IPS DF 6.9 (cell line): ENCODE measurements at regions not wholly inside any gene's neighbourhood (a gene's known extent, or its start where the extent isn't known, plus 50 kb on each side); places are given as distances from the start of the nearest gene placed in this dataset.

ENCODE experiments used
- DNase-seq: peaks from one replicate; pipeline ENCODE4 v3.0.0-alpha.2; 2013; ENCODE audit warnings: low read depth, low spot score
- H3K27ac ChIP-seq: one replicate; pipeline ENCODE4 v1.5.1; 2013; ENCODE audit warnings: low read length, control low read depth
- H3K27me3 ChIP-seq: 2 replicates; pipeline ENCODE4 v1.6.1; 2013; ENCODE audit warnings: mild to moderate bottlenecking, low read length; ENCODE audit not compliant: control insufficient read depth, insufficient read depth
- H3K36me3 ChIP-seq: 2 replicates; pipeline ENCODE4 v1.6.1; 2013; ENCODE audit warnings: low read length; ENCODE audit not compliant: control insufficient read depth, insufficient read depth
- H3K4me1 ChIP-seq: 2 replicates; pipeline ENCODE4 v1.6.1; 2013; ENCODE audit warnings: low read length; ENCODE audit not compliant: control insufficient read depth, insufficient read depth
- H3K4me3 ChIP-seq: 2 replicates; pipeline ENCODE4 v1.5.1; 2013; ENCODE audit warnings: mild to moderate bottlenecking, low read length
- H3K9me3 ChIP-seq: 2 replicates; pipeline ENCODE4 v1.6.1; 2013; ENCODE audit warnings: low read length, inconsistent platforms; ENCODE audit not compliant: control insufficient read depth, insufficient read depth
- WGBS: extraction: QIAGEN DNeasy Blood & Tissue Kit; methylation state at CpG from one replicate; pipeline ENCODE4 v1.1.7; 2013; ENCODE audit warnings: mixed read lengths, missing lambda C conversion rate; ENCODE audit not compliant: insufficient read length, insufficient coverage; 5-methylcytosine and 5-hydroxymethylcytosine counted together

DNA sequence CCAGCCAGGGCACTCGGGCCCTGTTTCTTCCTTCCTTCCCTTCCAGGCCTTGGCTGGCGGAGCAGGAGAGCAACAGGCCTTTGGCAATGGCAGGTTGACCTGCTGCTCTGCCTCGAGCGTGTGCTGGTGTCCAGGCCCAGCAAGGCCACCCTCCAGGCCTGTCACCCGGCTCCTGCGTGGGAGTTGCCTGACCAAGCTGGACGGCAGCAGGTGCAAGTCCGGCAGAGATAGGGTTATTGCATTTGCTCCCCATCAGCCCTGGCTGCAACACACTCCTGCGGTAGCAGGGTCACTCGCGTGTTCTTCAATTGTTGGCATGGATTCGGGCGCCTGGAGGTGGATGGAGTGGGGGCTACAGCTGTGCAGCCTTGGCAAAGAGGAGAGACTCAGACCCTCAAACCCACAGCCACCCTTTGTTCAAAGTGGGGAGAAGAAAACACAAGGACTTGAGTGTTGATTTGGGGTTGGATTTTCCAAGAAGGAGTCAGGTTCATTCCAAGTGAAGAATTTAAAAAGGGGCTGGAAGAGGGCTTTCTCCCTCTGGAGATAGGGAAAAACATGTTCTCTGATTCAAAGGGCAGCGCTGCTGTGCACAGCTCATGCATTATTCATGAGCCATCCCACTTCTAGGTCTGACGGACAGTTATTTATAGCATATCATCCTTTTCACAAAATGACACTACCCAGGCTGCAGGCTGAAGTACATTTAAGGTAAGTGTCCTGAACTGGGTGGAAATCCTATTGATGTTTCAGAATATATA lies 64.2 kb upstream of the PITRM1 start:
- Histone ChIP-seq H3K4me3 (no peak overlapping the region; the same call in 1 of the 2 replicates), H3K36me3 (no peaks in the 10 kb centered on the region), H3K4me1 (no peaks in the 10 kb centered on the region), H3K27me3 (no peaks in the 10 kb centered on the region), H3K27ac (no peak overlapping the region), H3K9me3 (no peaks in the 10 kb centered on the region)
- DNase-seq: no peak
- no CpG with 5 or more reads among the region's 15 CpGs for WGBS

DNA sequence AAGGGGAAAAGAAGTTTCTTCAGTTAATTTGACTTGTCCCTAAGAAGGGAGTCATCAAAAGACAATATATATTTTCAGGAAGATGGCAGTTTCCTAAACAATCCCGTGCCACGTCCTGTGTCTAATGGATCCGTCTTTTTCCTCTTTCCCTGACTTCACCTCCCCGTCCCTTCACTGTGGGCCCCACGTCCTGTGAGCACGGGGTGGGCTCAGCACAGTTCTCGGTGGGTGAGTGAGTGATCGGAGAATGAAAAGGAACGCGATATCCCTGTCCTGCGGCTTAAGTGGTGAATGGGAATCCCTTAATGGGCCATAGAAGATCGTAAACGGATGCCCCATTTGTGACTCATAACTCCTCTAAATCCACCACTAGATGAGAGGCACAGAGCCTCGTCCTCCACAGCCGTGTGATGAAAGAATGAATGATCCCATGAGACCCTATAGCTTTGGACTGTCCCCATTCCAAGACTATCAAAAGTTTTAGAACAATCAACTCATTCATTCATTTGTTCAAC lies 63.5 kb upstream of the PITRM1 start:
- Histone ChIP-seq H3K27me3 (no peaks in the 10 kb centered on the region), H3K4me3 (no peak overlapping the region), H3K36me3 (no peaks in the 10 kb centered on the region), H3K9me3 (no peaks in the 10 kb centered on the region), H3K27ac (no peak overlapping the region), H3K4me1 (no peaks in the 10 kb centered on the region)
- WGBS: no CpG with 5 or more reads among the region's 15 CpGs
- DNase-seq: no peak

DNA sequence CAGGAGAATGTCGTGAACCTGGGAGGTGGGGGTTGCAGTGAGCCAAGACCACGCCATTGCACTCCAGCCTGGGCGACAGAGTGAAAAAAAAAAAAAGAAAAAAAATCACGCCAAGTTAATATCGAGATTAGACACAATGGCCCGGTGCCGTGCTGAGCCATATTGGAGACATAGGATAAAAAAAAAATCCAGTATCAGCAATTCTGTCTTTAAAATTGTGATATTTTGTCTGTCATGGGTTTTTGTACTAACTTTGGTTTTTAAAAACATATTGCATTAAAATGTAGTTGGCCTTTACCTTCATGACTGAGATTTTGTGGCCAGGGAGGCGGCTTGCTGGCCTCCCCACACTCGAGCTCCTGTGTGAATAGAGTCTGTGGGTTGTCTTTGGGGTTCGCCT lies 62.8 kb upstream of the PITRM1 start:
- no CpG with 5 or more reads among the region's 10 CpGs for WGBS
- Histone ChIP-seq H3K27ac (no peak overlapping the region), H3K4me1 (no peaks in the 10 kb centered on the region), H3K27me3 (no peaks in the 10 kb centered on the region), H3K36me3 (no peaks in the 10 kb centered on the region), H3K4me3 (no peak overlapping the region), H3K9me3 (no peaks in the 10 kb centered on the region)
- no peak for DNase-seq

DNA sequence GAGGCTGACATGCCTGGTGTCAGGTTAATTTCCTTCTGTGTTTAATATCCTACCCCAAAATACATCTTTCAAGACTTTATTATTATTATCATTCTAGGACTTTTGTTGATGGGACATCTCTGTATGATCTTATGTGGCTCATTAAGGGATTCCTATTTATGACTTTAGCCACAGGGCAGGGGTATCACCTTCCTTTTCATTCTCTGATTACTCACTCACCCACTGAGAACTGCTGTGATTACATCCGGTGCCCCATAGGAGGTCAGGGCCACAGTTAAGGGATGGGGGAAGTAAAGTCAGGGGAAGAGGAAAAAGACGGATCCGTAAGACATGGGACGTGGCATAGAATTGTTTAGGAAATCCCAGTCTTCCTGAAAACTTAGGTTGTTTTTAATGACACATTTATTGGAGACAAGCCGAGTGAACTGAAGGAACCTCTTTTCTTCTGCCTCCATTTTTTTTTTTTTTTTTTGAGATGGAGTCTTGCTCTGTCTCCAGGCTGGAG lies 61.0 kb upstream of the PITRM1 start:
- H3K27ac ChIP-seq: no peak overlapping the region
- no peaks in the 10 kb centered on the region for H3K9me3 ChIP-seq
- H3K4me3 ChIP-seq: no peak overlapping the region
- H3K36me3 ChIP-seq: no peaks in the 10 kb centered on the region
- DNase-seq: no peak
- no CpG with 5 or more reads among the region's 5 CpGs for WGBS
- no peaks in the 10 kb centered on the region for H3K4me1 ChIP-seq
- H3K27me3 ChIP-seq: no peaks in the 10 kb centered on the region

DNA sequence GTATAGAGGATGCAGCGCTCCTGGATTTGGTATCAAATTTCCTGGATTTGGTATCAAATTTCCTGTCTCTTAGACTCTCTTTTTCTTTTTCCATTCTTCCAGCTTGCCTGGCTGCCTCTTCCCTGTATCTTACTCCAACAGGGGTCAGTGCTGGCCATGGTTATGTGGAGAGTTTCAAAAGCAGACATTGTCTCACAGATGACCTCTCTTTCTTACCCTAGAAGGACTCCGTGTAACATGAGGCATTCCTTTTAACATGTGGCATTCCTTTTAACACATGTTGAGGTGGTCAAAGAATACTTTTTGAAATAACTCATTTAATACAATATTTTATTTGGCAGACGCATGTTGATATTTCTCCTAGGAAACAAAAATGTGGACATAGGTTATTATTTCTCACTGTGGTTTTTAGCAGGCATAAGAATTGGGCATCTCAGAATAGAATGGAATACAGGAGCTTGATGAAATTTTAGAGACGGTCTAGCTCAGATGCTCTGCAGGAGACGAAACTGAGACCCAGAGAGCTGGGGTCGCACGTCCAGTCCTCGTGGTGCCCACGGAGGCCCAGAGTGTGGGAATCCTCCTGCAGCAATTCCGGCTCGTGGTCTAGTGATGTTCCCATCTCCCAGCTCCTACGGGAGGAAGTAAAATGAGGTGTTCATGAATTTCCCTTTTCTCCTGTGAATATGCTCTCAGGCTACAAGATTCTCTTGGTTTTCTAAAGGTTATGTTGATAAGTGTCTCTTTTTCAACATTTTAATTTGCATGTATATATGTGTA lies 59.6 kb upstream of the PITRM1 start:
- Histone ChIP-seq H3K4me3 (no peak overlapping the region), H3K36me3 (no peaks in the 10 kb centered on the region), H3K27ac (no peak overlapping the region), H3K9me3 (no peaks in the 10 kb centered on the region), H3K4me1 (no peaks in the 10 kb centered on the region), H3K27me3 (no peaks in the 10 kb centered on the region)
- WGBS: no CpG with 5 or more reads among the region's 12 CpGs
- no peak for DNase-seq

DNA sequence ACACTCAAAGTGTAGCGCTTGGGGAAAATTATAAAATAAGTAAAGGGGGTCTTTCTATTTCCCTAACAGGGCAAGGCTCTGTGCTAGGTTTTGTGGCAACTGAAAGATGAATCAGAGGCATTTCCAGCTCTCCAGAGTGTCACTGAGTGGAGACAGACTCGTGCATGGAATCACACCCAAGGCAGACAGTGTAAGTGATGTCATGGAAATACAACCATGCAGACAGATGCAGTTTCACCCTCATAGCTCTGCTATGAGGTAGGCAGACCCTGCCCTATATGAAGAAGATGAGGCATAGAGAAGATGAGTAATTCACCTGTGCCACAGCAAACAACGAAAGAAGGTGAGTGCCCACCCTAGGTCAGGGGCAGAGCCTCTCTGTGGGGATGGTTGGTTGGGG lies 57.2 kb upstream of the PITRM1 start:
- H3K27me3 ChIP-seq: no peaks in the 10 kb centered on the region
- no peak overlapping the region for H3K4me3 ChIP-seq
- H3K36me3 ChIP-seq: no peaks in the 10 kb centered on the region
- no peaks in the 10 kb centered on the region for H3K4me1 ChIP-seq
- no peaks in the 10 kb centered on the region for H3K9me3 ChIP-seq
- WGBS: no CpG with 5 or more reads among the region's 3 CpGs
- no peak for DNase-seq
- no peak overlapping the region for H3K27ac ChIP-seq

DNA sequence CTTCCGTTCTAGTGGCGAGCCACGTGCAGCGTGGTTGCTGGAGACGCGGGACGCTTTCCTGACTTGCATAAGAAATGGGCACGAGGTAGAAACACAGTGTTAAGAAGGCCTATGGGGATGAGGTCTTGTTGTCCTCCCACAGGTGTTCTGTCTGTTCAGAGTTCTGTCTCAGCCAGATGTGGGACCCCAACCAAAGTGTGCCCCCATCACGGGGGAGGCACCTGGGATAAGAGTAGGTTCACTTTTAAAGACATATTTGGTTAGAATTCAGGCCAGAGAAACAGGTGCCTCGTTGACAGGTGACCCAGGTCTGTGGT lies 56.0 kb upstream of the PITRM1 start:
- WGBS: no CpG with 5 or more reads among the region's 10 CpGs
- Histone ChIP-seq H3K9me3 (no peaks in the 10 kb centered on the region), H3K4me1 (no peaks in the 10 kb centered on the region), H3K27me3 (no peaks in the 10 kb centered on the region), H3K27ac (no peak overlapping the region), H3K36me3 (no peaks in the 10 kb centered on the region), H3K4me3 (no peak overlapping the region)
- DNase-seq: no peak

DNA sequence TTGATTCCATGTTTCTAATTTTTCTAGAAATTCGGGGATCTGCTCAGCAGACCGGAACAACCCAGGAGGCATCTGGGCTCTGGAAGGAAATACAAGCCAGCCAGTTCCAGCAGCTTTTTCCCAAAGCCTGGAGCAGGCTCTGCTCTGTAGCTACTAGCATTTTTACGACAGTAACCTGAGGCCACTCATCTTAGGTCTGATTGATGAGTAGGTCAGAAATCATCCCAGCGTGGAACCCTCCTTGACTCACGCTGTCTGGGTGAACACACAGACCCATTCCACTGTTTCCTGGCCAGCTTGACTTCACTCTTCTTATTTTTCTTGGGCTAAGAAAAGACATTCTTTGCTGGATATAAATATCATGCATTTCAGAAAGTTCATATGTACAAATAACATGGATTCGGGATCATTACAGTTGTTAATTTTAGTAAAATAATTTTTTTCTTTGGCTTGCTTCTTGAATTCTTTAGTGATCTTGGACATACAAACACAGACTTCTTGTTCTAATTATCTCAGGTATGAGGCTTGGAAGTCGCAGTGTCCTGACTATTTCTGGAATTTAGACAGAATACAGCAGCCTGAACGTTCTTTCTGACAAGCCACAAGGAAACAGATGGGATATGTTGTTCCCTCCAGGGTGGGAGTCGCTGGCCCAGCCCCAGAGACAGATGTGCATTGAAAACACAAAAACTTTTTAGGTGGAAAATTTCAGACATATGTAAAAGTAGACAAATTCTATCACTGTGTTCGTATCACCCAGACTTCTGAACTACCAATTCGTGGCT lies 54.6 kb upstream of the PITRM1 start:
- Histone ChIP-seq H3K27ac (no peak overlapping the region), H3K4me1 (no peaks in the 10 kb centered on the region), H3K9me3 (no peaks in the 10 kb centered on the region), H3K4me3 (no peak overlapping the region), H3K27me3 (no peaks in the 10 kb centered on the region), H3K36me3 (no peaks in the 10 kb centered on the region)
- DNase-seq: no peak
- WGBS: no CpG with 5 or more reads among the region's 11 CpGs

DNA sequence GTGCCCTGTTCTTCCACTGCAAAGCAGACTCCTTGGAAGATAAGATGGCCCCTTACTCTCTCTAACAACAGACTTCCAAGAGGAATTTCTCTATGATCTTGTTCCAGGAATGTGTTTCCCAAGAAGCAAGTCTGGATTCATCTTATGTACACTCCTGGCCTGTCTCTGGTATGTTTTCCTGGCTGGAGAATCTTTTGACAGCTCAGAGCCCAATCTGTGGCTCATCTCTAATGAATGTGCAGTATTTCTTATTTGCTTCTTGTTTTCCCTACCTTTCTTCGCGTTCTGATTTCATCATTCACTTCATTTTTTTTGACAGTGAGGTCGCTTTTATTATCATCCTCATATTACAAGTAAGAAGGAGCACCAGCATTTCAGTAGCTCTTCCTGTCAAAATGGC lies 53.0 kb upstream of the PITRM1 start:
- WGBS: no CpG with 5 or more reads among the region's 3 CpGs

DNA sequence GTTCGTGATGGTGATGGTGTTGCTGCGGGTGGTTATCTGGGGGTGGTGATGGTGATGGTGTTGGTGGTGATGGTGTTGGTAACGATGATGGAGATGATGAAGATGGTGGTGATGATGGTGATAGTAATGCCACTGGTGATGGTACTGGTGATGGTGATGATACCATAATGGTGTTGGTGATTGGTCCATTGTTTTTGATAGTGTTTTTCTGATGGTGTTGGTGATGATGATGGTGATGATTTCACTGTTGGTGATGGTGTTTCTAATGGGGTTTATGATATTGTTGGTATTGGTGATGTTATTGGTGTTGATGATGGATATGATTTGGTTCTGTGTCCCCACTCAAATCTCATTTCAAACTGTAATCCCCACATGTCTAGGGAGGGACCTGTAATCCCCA lies 51.7 kb upstream of the PITRM1 start:
- no peak overlapping the region for H3K4me3 ChIP-seq
- no peak for DNase-seq
- WGBS: 100% methylated on average over 2 of the region's 3 CpGs
- no peaks in the 10 kb centered on the region for H3K9me3 ChIP-seq
- no peaks in the 10 kb centered on the region for H3K4me1 ChIP-seq
- no peak overlapping the region for H3K27ac ChIP-seq
- H3K36me3 ChIP-seq: no peaks in the 10 kb centered on the region
- H3K27me3 ChIP-seq: no peaks in the 10 kb centered on the region

More for the DNA sequence above, 53.0 kb upstream of the PITRM1 start:
- no peak overlapping the region for H3K4me3 ChIP-seq
- no peaks in the 10 kb centered on the region for H3K27me3 ChIP-seq
- DNase-seq: no peak
- H3K4me1 ChIP-seq: no peaks in the 10 kb centered on the region
- no peak overlapping the region for H3K27ac ChIP-seq
- H3K36me3 ChIP-seq: no peaks in the 10 kb centered on the region
- no peaks in the 10 kb centered on the region for H3K9me3 ChIP-seq
